ENCODE measurements at regions not wholly inside any gene's neighbourhood (a gene's known extent, or its start where the extent isn't known, plus 50 kb on each side); places are given as distances from the start of the nearest gene placed in this dataset.

DNA sequence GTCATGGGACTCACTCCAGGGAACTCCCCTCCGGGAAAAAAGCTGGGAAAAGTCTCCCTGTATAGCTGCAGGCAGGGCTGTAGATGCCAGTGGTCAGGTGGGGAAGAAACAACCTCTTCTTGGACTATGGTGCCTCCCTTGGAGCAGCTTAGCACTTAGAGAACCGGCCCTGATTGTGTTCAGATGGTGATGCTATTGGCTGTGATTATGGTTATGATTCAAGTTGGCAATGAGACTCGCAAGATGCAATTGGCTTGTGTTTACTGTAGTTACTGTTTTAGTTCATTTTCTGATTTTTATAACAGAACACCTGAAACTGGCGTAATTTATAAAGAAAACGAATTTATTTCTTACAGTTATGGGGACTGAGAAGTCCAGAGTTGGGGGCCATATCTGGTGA lies 80.9 kb upstream of the ADRA1D start:
- POLR2A ChIA-PET = interaction anchor here (0.6 kb wide), 1 partner anchor 53 kb away, joined by 6 read pairs; no protein-coding TSS in a partner anchor
- ATAC-seq = no peak; a peak in 1 of 6 replicates
- CTCF ChIA-PET = interaction anchor here (1.0 to 2.3 kb wide), 4 partner anchors 9 to 263 kb away, joined by 3 to 8 read pairs (median 5); no protein-coding TSS in a partner anchor
- FAIRE-seq = no peak
- Histone ChIP-seq H3K4me1 (no peaks in the 10 kb centered on the region), H3K4me3 (no peak overlapping the region), H3K4me2 (no peak overlapping the region), H3K9me3 (0 out of 3 replicates have a peak, but pooled peaks cover 4% of the 10 kb centered on the region), H3K27ac (no peak overlapping the region)
- 43% methylated on average over 5 of the region's 5 CpGs for WGBS (ENCODE audit: missing lambda C conversion rate)
- no peak for DNase-seq (ENCODE audit: low read depth in 1 of 2, low spot score in 1 of 2)
- TF ChIP-seq, protein P1, sequence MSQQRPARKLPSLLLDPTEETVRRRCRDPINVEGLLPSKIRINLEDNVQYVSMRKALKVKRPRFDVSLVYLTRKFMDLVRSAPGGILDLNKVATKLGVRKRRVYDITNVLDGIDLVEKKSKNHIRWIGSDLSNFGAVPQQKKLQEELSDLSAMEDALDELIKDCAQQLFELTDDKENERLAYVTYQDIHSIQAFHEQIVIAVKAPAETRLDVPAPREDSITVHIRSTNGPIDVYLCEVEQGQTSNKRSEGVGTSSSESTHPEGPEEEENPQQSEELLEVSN (IDR thresholded peaks at IDR 0.05; ENCODE audit: borderline replicate concordance, low read depth) = no peak
- TF ChIP-seq, protein P2, sequence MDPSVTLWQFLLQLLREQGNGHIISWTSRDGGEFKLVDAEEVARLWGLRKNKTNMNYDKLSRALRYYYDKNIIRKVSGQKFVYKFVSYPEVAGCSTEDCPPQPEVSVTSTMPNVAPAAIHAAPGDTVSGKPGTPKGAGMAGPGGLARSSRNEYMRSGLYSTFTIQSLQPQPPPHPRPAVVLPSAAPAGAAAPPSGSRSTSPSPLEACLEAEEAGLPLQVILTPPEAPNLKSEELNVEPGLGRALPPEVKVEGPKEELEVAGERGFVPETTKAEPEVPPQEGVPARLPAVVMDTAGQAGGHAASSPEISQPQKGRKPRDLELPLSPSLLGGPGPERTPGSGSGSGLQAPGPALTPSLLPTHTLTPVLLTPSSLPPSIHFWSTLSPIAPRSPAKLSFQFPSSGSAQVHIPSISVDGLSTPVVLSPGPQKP (IDR thresholded peaks at IDR 0.05; ENCODE audit: low read depth, low read length) = no peak
- no peak for TF ChIP-seq FOSL2 (IDR thresholded peaks at IDR 0.05)
- no peak for TF ChIP-seq FOSL2 (CRISPR knock-in tag; IDR thresholded peaks at IDR 0.05)
- TF ChIP-seq GATA3 (IDR thresholded peaks at IDR 0.05; ENCODE audit: borderline replicate concordance) = no peak
- TF ChIP-seq NR3C1 (IDR thresholded peaks at IDR 0.05) = no peak
- TF ChIP-seq ZFP36 (IDR thresholded peaks at IDR 0.05; ENCODE audit: borderline replicate concordance, partially characterized antibody) = no peak
- TF ChIP-seq NPAS2 (CRISPR knock-in tag; IDR thresholded peaks at IDR 0.05; ENCODE audit: borderline replicate concordance) = no peak
- TF ChIP-seq NFE2L2 (conservative IDR thresholded peaks at IDR 0.05; ENCODE audit: low read length) = no peak
- no peak for TF ChIP-seq PHF8 (IDR thresholded peaks at IDR 0.05; ENCODE audit: borderline replicate concordance, low read depth)

DNA sequence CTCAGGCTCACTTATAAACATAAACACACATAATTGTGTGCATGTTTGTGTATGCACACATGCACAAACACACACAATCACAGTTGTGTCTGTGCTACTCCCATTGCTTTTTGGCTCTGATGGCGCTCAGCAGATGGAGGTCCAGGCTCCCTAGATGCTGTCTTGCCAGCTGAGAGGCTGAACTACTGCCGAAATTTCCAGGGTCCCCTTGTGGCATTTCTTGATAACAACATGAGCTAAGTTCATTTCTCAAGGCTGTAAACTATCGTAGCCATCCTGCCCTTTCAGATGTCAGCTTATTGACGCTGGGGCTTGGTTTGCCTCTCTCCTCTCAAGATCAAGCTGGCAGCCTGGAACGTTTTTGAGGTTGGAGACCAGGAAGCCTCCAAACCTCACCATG lies 80.1 kb upstream of the ADRA1D start:
- Histone ChIP-seq H3K4me2 (no peak overlapping the region), H3K27ac (no peak overlapping the region), H3K9me3 (0 out of 3 replicates have a peak, but pooled peaks cover 4% of the 10 kb centered on the region), H3K4me3 (no peak overlapping the region), H3K4me1 (no peaks in the 10 kb centered on the region)
- 48% methylated on average over 5 of the region's 5 CpGs for WGBS (ENCODE audit: missing lambda C conversion rate)
- POLR2A ChIA-PET = no interaction called here
- no peak for TF ChIP-seq NR3C1 (IDR thresholded peaks at IDR 0.05)
- TF ChIP-seq, protein P3, sequence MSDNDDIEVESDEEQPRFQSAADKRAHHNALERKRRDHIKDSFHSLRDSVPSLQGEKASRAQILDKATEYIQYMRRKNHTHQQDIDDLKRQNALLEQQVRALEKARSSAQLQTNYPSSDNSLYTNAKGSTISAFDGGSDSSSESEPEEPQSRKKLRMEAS (IDR thresholded peaks at IDR 0.05) = no peak
- TF ChIP-seq EP300 (IDR thresholded peaks at IDR 0.05) = no peak
- TF ChIP-seq RCOR1 (IDR thresholded peaks at IDR 0.05; ENCODE audit: low read depth, low read length) = no peak
- no peak for TF ChIP-seq EHMT2 (IDR thresholded peaks at IDR 0.05; ENCODE audit: low read depth)
- TF ChIP-seq PHF8 (IDR thresholded peaks at IDR 0.05; ENCODE audit: borderline replicate concordance, low read depth) = no peak
- no peak for TF ChIP-seq FOSB (CRISPR knock-in tag; IDR thresholded peaks at IDR 0.05)
- TF ChIP-seq HOXB13 (CRISPR knock-in tag; IDR thresholded peaks at IDR 0.05; ENCODE audit: low read depth) = no peak
- ATAC-seq (peak; percentile 53 to 80; a peak in 3 of 6 replicates), FAIRE-seq (peak; percentile 65), DNase-seq (ENCODE audit: low read depth in 1 of 2, low spot score in 1 of 2) (peak; percentile 35 to 38)
- CTCF ChIA-PET = interaction anchor here (0.9 to 2.3 kb wide), 5 partner anchors 8 to 264 kb away, joined by 3 to 8 read pairs (median 4); no protein-coding TSS in a partner anchor

DNA sequence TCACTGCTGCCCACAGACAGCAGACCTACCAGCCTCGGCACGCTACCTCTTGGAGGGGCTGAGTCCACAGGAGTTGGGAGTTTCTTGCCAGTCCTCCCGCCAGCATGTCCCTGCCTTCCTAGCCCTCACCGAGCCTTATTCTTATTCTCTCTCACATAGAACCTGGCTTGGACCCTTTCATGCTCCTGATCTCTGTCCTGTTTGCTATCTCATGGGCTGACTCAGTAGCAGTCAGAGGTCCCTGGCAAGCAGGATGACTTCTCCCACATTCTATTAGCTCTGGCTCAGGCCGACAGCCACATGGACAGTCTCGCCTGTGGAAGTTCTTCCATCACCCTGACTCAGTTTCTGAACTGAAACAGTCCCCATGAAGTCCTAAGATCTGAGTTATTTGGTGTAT lies 79.5 kb upstream of the ADRA1D start:
- ATAC-seq = no peak
- DNase-seq (ENCODE audit: low read depth in 1 of 2, low spot score in 1 of 2) = no peak
- Histone ChIP-seq H3K4me2 (no peak overlapping the region), H3K9me3 (0 out of 3 replicates have a peak, but pooled peaks cover 4% of the 10 kb centered on the region), H3K27ac (no peak overlapping the region), H3K4me3 (no peak overlapping the region), H3K4me1 (no peaks in the 10 kb centered on the region)
- no peak for FAIRE-seq
- POLR2A ChIA-PET = no interaction called here
- TF ChIP-seq HOXB5 (CRISPR knock-in tag; IDR thresholded peaks at IDR 0.05) (no peak), HOXA7 (CRISPR knock-in tag; IDR thresholded peaks at IDR 0.05) (no peak), SREBF2 (IDR thresholded peaks at IDR 0.05) (no peak), RNF2 (IDR thresholded peaks at IDR 0.05; ENCODE audit: borderline replicate concordance, low read depth) (no peak)
- WGBS (ENCODE audit: missing lambda C conversion rate) = 89% methylated on average over 6 of the region's 6 CpGs
- CTCF ChIA-PET = interaction anchor here (2.3 kb wide), 1 partner anchor 24 kb away, joined by 8 read pairs; no protein-coding TSS in a partner anchor

Data from A549 (cell line).